Stimulated activated CD4-positive, alpha-beta T cell treated with anti-CD3 and anti-CD28 coated beads, TNF-alpha, amount 100 ng/mL, for 4 hours (primary cell): ENCODE measurements at regions not wholly inside any gene's neighbourhood (a gene's known extent, or its start where the extent isn't known, plus 50 kb on each side); places are given as distances from the start of the nearest gene placed in this dataset.

Source experiments
- DNase-seq, 3 experiments: peaks; one replicate each; pipeline ENCODE4 v3.0.0-alpha.2; 2020; ENCODE audit warnings: low read depth in 3 of 3

DNA sequence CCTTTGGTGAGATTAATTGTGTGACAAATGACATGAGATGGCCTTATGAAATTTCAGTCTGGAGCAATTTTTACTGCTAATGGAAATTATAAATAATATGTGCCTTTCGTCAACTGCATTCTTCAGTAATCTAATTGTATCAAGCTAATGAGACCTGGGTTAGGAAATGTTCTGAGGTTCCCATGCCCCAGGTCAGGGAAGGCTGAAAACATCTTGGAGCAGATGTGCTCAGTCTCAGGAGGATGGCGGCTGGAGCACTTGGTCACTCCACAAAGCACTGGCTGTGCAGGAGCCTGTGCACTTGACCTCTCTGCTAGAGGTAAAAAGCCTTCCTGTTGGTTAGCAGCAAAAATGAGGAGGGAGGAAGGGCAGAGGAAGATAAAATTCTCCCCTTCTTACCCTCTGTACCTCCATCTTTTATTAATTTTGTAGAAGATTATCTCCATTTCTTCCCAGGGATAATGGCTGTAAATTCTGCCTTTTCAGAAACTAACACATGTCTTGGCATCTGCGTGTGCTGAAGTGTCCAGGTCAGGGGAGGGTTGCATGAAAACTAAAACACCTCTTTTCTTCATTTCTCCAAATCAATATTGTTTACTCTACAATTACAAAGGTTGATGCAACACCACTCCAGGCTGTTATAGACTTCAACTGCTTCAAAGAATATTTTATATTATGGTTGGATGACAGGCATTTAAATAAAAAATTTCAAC, 1606.4 kb upstream of the ACVR2A start:
- no peak for DNase-seq

DNA sequence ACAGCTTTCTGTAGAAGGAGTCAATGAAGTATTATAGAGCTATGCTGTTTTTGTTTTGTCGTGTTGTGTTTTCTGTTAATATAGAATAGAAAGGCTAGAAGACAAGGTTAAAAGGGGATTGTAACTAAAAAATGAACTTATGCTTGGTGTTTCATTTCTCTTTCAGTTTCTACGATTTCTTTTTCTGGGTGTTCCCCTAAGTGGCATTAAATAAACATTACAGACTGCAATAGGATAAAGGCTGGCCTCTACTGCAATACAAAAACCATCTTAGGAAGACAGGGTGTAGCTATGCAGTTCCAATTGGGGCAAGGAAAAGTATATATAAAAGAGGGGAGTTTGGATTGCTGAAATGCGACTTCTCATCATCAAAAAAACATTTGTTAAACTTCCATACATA, 1609.7 kb upstream of the ACVR2A start:
- DNase-seq, result no peak

DNA sequence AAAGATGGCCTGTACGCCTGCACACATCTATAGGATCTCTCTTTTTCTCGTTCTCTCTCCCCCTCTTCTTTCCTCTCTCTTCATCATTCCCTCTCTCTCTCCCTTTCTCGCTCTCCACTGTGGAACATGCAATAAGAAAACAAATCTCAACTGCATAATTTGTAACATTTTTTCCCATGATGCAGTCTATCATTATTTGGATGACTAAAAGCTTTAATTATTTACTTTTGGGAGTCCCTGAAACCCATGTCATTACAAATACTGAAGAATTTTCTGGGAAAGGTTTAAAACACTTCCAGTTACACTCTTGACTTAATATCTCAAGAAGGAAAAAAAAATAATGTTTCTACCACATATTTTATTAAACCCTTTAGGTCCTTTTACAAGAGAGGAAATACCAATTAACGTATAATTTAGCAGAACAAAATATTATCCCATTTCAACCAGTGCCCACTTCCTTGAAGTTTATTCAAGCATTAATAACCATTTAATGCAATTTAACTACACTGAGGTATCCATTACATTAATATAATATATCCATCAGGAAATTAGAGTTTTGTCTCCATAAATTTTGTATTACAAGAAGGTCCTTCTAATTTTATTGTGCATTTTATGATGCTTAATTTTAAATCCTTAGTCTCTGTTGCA, 1615.2 kb upstream of the ACVR2A start:
- DNase-seq, result no peak

DNA sequence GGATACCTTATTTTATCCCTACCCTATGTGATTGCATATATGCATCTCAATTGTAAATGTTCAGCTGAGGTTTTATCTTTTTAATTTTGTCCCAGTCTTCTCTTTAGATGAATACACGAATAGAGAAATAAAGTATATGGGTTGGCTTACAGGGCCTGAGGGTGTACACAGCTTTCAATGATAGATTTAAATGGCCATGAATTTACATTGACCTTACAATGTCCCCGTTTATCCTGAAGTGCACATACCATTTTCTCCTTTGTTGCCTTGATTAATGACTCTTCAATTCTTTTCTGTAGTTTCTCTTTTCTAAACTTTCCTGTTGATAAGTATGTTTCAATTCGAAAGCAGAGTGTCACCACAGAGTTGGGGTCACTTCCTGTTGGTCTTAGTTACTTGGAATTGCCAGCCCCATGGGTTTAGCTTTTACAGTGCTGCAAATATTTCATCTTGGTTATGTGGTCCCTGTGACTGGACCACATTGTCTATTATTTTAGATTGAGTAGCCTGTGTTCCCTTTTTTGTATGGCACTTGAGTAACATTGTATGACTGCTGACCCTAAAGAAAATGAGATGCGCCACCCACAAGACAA, 1616.3 kb upstream of the ACVR2A start:
- DNase-seq, result no peak

DNA sequence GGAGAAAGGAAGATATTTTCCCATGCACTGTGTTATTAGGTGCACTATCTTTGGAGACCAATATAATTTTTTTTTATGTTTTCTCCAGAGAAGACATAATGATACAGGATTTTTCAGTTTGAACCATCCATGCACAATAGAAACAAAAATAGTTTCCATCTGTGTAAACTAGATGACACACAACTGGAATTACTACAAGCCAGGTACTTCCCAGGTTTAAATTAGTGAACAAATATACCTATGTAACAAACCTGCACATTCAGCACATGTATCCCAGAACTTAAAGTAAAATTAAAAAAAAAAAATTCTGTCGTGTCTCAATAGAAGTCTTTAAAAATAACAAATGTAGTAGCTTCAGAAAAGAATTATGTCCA, 1616.8 kb upstream of the ACVR2A start:
- no peak for DNase-seq

DNA sequence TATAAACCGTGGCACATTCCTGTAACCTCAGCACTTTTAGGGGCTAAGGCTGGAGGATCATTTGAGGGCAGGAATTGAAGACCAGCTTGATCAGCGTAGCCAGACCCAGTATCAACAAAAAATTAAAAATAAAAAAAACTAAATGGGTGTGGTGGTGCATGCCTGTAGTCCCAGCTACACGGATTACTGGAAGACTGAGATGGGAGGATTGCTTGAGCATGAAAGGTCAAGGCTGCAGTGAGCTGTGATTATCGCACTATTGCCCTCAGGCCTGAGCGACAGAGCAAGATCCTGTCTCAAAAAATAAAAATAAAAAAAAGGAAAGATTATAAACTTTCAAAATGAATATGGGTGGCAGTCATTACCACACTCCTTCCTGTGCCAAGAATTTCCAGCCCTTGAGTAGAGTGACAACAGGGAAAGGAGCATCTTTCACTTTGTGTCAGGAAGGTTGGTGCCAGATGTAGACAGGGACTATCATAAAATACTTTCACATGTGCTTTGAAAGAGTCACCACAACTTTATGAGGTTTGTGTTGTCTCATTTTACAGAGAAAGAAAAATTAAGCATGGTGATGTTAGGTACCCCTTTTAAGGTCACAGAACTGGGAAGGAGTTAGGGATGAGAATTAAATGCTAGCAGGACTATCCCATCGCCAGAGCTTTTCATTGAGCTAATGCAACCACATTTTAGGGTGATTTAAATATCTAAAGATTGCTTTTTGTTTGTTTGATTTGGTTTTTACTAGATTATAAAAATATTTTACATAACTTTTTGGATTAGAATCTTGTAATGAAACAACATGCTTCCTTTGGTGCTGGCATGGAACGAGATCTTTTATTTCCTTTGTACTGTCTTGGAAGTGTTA, 1617.4 kb upstream of the ACVR2A start:
- DNase-seq, result no peak

DNA sequence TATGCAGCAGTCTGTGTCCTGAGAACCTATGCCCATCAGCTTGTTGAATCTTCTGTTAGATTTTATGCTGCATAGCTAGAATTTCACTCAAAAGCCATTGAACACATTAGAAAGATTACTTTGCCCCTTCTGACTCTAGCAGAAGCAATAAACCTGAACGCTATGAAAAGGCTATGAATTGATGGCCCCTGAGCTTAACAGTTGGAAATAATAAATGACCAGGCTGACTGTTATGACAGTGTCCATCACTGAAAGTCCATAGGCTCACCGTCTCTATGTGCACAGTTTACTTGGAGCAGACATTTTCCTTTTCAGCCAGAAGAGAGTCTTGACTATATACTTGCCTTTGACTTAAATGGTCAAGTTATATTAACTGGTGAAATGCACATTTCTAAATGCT, 1618.8 kb upstream of the ACVR2A start:
- no peak for DNase-seq

DNA sequence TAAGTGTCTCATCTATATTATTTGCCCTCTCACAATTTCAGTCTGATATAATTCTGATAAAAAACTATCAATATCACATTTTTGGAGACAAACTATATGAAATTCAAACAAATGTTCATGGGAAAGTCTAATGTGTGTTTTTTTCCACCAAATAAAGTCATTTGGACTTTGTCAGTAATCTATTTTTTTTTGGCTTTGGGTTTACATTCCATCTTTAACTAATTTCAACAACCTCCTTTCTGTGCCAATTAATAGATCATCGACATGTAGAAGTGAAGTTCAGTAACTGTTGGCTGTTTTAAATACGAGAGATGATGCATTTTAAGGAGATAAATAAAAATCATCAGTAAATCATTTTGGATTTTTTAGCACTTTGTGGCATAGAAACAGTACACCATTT, 1623.0 kb upstream of the ACVR2A start:
- DNase-seq, result no peak

DNA sequence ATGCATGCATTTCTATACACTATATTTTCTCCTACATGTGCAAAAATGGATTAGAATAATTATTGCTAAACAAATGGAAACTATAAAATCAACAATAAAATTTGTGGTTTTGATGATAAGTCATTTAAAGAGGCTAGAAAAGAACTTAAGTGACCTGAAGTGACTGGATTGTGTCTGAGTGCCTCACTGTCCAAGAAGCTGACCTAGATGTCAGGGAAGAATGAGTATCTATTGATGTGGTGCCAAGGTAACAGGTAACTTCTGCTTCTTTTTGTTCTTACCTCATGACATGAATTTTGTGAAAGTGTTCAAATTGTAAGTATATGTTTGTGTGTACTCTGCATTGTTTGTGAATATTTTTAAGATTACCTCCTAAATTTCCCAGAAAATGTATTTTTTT, 1623.9 kb upstream of the ACVR2A start:
- no peak for DNase-seq

DNA sequence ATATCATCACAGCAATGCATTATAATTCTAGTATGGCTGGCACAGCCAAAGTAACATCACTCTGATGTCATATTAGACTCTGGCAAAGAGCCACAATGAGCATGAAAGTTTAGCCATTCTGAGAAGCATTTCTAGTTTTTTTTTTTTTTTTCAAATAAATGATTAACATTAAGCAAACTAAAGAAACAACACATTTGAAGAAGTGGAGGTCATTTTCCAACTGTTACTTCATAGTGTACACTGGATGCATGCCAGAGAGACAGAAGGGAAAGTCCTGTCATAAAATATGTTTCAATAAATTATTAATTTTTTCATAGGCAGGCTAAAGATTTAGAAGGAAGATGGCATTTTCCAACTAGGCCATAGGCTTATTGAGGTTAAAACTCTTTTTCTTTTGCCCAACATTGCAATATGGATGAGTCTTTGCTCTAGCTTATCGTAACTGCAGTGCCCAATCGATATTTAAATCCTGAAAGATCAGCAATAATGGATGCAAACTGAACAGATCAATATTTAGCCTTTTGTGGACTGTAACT, 1630.4 kb upstream of the ACVR2A start:
- DNase-seq, result no peak

DNA sequence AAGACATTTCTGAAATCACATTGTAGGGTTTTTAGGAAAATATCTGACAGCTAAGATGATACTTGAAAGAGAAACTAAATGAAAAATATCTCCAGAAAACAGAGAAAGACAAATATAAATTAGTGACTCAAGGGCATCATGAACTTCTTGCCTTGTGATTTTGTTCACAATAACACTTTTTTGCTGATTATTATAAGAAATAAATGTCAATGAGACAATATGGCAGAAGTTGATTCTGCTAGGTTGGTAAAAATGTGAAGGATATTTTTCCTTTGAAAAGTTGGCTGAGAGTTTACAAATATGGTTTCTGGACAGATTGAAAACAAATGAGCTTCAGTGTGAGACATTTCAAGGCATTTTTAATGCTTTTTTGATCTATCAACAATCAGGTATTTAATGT, 1631.2 kb upstream of the ACVR2A start:
- DNase-seq, result no peak

DNA sequence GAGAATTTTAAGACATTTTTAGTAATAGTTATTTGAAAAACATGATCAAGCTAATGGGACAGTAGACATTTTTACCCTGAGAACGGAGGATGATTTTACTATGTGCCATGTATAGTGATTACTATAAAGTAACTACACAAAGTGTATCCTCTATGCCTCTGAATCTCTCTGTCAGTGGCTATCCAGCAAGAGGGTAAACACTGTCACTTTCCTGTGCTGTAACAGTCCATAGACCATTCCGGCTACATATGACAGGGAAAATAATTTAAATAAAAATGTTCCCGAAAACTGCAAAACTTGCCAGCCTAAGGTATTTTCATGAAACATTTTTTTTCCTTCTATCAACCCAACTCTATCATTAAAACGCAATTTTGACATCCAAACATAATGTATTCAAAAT, 1632.2 kb upstream of the ACVR2A start:
- DNase-seq, result no peak

DNA sequence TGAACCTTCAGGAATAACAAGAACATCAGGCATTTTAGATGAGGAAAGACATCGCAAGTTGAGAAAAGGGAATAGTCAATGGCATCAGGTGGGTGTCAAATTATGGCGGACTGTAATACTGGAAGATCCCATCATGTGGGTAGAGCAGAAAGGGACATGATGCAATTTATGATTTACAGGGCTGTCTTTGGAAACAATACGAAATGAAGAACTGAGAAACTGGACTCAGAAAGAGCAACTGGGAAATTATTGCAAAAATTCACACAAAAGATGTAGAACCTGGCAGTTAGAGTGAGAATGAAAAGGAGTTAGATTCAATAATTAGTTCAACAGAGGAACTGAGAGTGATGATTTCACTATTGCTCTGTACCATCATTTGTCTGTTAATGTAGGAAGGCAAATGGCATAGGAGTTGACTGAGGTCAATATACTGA, 1635.0 kb upstream of the ACVR2A start:
- no peak for DNase-seq

DNA sequence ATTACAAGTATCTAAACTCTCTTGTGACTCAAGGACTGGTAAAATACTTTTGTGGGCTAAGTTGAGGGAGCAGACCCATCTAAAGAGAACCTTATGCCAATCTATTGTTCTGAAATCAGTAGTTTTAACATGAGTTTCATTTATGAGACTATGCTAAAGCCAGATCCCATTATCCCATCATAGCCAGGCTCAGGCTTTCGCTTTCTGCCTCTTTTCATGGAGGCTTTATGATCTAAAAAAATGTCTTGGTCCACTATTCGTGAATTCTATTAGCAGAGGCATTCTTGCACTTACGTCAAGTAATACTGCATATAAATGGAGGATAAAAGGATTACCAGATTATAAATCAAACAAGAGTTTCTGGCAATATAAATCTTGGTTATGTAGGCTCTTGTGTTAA, 1636.9 kb upstream of the ACVR2A start:
- no peak for DNase-seq

DNA sequence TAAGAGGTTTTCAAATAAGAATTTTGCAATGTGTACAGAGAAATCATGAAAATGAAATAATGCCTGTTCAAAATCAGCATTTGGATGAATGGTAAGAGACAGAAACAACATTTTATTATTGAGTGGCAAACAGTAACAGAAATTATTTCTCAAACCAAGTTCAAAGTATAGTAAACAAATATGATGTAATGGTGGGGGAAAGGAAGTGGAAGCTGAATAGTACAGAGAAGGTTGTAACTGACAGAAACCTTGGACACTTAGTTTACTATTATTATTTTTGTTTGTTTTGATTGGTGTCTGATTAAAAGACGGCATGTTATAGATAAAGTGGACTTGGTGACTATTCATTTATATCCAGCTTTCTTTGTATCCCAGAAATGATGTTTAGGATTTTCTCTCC, 1637.4 kb upstream of the ACVR2A start:
- no peak for DNase-seq

DNA sequence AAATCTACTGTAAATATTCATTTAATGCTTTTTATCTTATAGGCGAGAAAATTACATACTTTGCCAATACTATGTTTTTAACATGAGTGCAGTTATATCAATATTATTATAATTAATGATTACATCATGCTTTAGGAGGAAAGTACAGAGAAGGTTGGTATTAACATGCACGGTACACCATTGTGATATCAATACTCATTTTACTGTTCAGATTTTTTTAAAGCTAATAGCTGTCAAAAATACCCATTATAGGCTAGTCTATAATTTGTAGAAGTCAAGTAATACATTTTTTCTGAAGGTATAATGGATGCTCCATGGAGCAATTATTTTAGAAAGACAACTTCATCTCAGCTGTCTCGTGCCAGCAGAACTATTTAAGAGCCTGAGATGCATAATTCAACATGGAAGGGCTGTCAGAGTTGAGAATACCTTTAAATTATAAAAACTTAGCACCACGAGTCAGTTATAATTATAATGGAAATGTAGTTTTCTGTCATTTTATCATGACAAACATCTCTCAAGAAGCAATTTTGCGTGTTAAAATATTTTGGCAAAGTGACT, 1641.7 kb upstream of the ACVR2A start:
- DNase-seq, result no peak

DNA sequence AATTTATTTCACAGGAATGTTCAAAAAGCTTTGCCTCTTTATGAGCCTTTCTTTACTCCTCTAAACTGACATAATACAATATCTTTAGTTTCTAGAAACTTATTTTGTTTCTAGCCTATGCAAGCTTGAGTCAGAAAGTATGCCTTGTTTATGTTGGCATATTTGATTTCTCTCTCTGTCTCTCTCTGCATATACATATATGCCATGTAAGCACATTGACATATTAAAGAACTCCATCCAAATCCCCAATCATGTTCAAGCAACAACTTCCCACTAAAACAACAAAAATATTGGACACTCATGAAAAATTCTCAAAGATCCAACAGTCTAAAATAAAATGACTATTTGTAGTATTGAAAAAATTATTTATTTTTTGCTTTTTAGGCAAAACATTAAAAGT, 1651.2 kb upstream of the ACVR2A start:
- DNase-seq, result no peak

DNA sequence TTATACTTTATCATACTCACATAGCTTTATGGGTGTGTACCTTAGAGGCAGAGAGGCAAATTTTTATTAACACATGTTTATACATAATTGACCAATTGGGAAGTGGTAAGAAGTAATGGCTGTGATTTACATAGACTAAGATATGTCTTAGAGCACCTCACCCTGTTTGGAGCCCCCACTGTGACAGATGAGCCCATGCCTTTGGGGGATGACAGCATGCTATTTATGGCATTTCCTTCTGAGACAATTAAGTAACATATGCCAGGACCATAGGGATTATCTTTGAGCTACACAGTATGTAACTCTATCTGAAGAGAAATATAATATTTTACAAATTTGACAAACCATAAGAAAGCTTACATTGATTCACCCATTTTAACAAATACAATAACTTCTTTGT, 1655.3 kb upstream of the ACVR2A start:
- no peak for DNase-seq

DNA sequence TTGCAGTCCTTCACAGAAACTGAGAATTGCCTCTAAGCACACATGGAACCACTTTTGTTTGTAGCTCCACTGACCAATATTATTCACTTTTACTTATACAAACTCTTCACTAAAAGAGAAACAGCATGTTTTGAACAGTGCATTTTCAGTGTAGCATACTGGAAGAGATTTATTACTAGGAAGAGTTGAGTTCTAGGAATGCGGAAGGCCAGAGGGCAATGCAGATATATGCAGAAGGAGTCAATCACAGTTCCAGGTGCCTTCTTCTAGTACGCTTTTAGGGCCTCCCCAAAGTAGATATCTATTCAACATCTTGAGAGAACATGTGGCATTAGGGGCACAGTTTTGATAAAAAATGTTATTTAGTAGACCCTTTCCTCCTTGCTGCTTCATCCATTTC, 1654.0 kb upstream of the ZEB2 start:
- DNase-seq, result no peak

DNA sequence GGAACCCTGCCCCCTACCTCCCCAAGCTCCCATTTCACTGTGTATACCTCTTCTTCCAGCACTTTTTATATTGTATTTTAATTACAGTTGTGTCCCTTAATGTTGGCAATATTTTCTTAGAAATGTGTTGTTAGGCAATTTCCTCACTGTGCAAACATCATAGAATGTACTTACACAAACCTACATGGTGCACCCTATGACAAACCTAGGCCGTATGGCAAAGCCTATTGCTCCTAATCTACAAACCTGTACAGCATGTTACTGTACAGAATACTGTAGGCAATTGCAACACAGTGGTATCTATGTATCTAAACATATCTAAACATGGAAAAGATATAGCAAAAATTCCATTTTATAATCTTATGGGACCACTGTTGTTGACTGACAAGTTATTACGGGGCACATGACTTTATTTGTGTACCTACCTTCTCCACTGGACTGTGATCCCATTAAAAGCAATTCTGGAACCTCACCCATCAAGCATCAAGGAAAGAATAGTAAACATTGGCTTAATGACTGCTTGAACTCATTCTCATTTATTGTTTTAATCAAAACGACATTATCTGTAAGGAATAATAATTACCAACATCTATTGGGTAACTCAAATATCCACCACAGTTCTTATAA, 1641.5 kb upstream of the ZEB2 start:
- no peak for DNase-seq

DNA sequence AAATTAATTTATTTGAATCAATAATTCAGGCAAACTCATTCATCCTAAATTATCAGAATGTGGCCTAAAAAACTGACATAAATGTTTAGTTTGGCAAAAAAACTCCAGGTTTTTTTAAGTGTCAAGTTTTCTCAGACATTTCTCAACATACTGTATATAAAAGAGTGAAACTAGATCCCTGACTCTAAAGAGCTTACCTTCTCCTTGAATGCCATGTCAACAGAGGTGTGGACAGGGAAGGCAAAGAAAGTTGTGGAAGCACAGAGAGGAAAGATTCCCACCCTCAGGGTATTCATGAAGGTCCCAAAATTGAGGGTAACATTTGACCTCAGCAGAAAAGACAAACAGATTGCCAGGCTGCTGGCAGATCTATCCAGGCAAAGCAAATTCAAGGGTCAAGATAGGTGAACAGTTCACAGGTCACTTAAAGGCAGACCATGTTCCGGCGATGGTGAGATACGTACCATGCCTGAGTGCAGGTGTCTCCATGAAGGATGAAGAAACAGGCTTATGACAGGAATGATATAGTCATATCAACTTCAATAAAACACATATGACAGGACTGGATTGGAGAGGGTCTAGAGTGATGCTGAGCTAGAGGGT, 1638.3 kb upstream of the ZEB2 start:
- no peak for DNase-seq
